C4-2B (cell line): ENCODE measurements at regions not wholly inside any gene's neighbourhood (a gene's known extent, or its start where the extent isn't known, plus 50 kb on each side); places are given as distances from the start of the nearest gene placed in this dataset.

ENCODE experiments used
- ZFX ChIP-seq: fragments of 450-650 bp; IDR thresholded peaks from 2 replicates; pipeline ENCODE4 v1.6.1; 2017
- TF ChIP-seq, protein P1 (sequence below): fragments of 450-650 bp; conservative IDR thresholded peaks from 2 replicates; pipeline ENCODE4 v1.5.1; 2017; ENCODE audit warnings: mild to moderate bottlenecking

DNA sequence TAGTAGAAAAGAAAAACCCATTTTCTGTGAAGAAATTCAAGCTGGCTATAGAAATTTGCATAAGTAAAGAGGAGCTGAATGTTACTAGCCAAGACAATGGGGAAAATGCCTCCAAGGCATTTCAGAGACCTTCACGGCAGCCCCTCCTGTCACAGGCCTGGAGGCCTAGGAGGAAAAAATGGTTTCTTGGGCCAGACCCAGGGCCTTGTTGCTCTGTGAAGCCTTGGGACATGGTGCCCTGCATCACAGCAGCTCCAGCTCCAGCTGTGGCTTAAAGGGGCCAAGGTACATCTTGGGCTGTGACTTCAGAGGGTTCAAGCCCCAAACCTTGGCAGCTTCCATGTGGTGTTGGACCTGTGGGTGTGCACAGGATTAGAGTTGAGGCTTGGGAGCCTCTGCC lies 130.0 kb upstream of the DMRTA1 start:
- TF ChIP-seq, protein P1, sequence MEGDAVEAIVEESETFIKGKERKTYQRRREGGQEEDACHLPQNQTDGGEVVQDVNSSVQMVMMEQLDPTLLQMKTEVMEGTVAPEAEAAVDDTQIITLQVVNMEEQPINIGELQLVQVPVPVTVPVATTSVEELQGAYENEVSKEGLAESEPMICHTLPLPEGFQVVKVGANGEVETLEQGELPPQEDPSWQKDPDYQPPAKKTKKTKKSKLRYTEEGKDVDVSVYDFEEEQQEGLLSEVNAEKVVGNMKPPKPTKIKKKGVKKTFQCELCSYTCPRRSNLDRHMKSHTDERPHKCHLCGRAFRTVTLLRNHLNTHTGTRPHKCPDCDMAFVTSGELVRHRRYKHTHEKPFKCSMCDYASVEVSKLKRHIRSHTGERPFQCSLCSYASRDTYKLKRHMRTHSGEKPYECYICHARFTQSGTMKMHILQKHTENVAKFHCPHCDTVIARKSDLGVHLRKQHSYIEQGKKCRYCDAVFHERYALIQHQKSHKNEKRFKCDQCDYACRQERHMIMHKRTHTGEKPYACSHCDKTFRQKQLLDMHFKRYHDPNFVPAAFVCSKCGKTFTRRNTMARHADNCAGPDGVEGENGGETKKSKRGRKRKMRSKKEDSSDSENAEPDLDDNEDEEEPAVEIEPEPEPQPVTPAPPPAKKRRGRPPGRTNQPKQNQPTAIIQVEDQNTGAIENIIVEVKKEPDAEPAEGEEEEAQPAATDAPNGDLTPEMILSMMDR, result no peak
- TF ChIP-seq ZFX, result no peak
